GM21390 (cell line): ENCODE measurements at regions not wholly inside any gene's neighbourhood (a gene's known extent, or its start where the extent isn't known, plus 50 kb on each side); places are given as distances from the start of the nearest gene placed in this dataset.
A peak's percentile ranks its signal among the peaks of the same experiment; 100 is the strongest.

Source experiments
- ATAC-seq: cut with Tn5 transposase; IDR thresholded peaks from one replicate; pipeline ENCODE4 v1.9.1; 2021; ENCODE audit not compliant: unreplicated experiment

GRCh38 chr5:65068410-65068809 lies 299.7 kb downstream of the CWC27 start:
- peak; percentile 42 for ATAC-seq

- no peak for ATAC-seq
These were observed 301.3 kb downstream of the CWC27 start for GRCh38 chr5:65070026-65070425.

GRCh38 chr5:65072850-65073249 lies 304.1 kb downstream of the CWC27 start:
- ATAC-seq = no peak

- ATAC-seq = no peak
These were observed 304.5 kb downstream of the CWC27 start for GRCh38 chr5:65073250-65073661.

- no peak for ATAC-seq
These were observed 307.0 kb downstream of the CWC27 start for GRCh38 chr5:65075623-65076250.

- peak; percentile 89 for ATAC-seq
These were observed 307.6 kb downstream of the CWC27 start for GRCh38 chr5:65076251-65076869.

- ATAC-seq = no peak
These were observed 308.9 kb downstream of the CWC27 start for GRCh38 chr5:65077653-65078052.

GRCh38 chr5:65078331-65078730 lies 309.6 kb downstream of the CWC27 start:
- no peak for ATAC-seq

GRCh38 chr5:65081071-65081470 lies 312.3 kb downstream of the CWC27 start:
- no peak for ATAC-seq

GRCh38 chr5:65084795-65085515 lies 316.2 kb downstream of the CWC27 start:
- no peak for ATAC-seq

GRCh38 chr5:65085516-65085850 lies 316.8 kb downstream of the CWC27 start:
- ATAC-seq = no peak

- no peak for ATAC-seq
These were observed 317.6 kb downstream of the CWC27 start for GRCh38 chr5:65086234-65086890.

GRCh38 chr5:65087154-65087553 lies 318.4 kb downstream of the CWC27 start:
- no peak for ATAC-seq

GRCh38 chr5:65094279-65094678 lies 325.5 kb downstream of the CWC27 start:
- ATAC-seq = no peak

- ATAC-seq = no peak
These were observed 329.7 kb downstream of the CWC27 start for GRCh38 chr5:65098393-65098792.
